HG02571 (cell line): ENCODE measurements at regions not wholly inside any gene's neighbourhood (a gene's known extent, or its start where the extent isn't known, plus 50 kb on each side); places are given as distances from the start of the nearest gene placed in this dataset.

Experiments used
- ATAC-seq: cut with Tn5 transposase; IDR thresholded peaks from one replicate; pipeline ENCODE4 v1.9.1; 2021; ENCODE audit warnings: mild to moderate bottlenecking, moderate library complexity; ENCODE audit not compliant: unreplicated experiment

- ATAC-seq, result no peak
These were observed 58.0 kb upstream of the TBX3 start for GRCh38 chr12:114741940-114742339.

DNA sequence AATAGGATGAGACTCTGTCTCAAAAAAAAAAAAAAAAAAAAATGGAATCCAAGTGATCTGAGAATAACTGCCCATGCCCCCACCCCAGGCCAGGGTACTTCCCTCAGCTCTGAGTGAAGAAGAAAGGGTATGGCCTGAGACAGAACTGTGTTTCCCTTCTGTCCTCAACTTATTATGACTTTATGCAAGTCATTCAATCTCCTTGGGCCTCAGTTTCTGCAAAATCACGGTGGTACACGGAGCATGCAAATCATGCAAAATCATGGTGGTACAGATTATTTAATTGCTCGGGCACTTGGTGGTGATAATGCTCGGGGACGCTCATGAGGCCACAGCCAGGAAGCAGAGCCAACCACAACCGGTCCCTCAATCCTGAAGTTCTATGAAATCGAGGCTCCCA, 56.5 kb upstream of the TBX3 start:
- no peak for ATAC-seq

DNA sequence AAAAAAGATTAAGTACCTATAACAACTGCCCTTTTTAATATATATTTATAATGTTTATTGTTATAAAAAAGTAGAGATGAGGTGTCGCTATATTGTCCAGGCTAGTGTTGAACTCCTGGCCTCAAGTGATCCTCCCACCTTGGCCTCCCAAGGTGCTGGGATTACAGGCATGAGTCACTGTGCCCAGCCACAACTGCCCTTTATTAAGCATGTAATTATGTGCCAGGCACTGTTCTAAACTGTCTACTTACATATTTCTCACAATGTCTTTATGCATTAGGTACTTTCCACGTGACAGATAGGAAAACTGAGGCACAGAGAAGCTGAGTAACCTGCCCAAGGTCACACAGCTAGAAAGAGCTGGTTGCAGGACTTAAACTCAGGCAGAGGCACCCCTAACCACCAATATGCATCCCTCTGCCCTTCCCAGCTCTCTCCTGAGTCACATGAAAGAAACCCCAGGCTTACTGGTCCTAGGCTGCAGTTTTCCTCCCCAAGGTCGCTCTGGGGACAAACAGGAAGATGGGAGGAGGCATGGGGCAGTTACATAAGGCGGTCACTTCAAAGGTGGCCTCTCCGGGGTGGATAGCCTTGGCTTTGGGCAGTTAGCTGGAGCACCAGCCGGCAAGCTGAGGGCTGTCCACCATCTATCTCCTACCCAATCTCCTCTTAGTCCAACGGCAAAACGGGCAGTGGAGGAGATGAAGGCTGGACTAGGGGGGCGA, 54.6 kb upstream of the TBX3 start:
- no peak for ATAC-seq

- ATAC-seq, result no peak
These were observed 51.9 kb upstream of the TBX3 start for GRCh38 chr12:114735680-114736374.

DNA sequence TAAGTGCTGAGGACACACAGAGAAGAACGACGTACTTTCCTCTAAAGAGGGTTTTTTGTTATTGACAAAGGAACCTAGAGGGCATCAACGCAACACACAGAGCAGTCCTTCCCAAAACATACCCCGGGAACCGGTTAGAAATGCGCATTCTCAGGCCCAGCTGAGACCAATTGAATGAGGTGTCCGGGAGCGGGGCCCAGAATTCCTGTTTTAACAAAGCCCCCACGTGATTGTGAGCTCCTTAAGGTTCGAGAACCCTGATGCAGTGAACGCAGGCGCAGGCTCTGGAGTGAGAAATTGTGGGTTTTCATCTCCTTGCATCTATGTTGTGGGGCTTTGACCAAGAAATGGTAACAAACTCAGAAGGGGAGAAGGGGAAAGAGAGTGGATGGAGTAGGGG, 51.0 kb upstream of the TBX3 start:
- ATAC-seq, result no peak

- ATAC-seq, result no peak
These were observed 49.9 kb upstream of the TBX3 start for GRCh38 chr12:114733919-114734318.
